ENCODE measurements at regions not wholly inside any gene's neighbourhood (a gene's known extent, or its start where the extent isn't known, plus 50 kb on each side); places are given as distances from the start of the nearest gene placed in this dataset.
A peak's percentile ranks its signal among the peaks of the same experiment; 100 is the strongest.

- no peak for DNase-seq (ENCODE audit: low spot score)
These were observed 705.3 kb downstream of the SOCS6 start for GRCh38 chr18:70994116-70994515.

- DNase-seq (ENCODE audit: low spot score): no peak
These were observed 702.7 kb downstream of the SOCS6 start for GRCh38 chr18:70991577-70991976.

- no peak for DNase-seq (ENCODE audit: low spot score)
These were observed 697.1 kb downstream of the SOCS6 start for GRCh38 chr18:70985948-70986347.

GRCh38 chr18:70982292-70982691, 693.4 kb downstream of the SOCS6 start:
- DNase-seq (ENCODE audit: low spot score): no peak

- DNase-seq (ENCODE audit: low spot score): no peak
These were observed 692.7 kb downstream of the SOCS6 start for GRCh38 chr18:70981400-70982140.

- no peak for DNase-seq (ENCODE audit: low spot score)
These were observed 684.8 kb downstream of the SOCS6 start for GRCh38 chr18:70973626-70974025.

GRCh38 chr18:70966419-70966818, 677.6 kb downstream of the SOCS6 start:
- no peak for DNase-seq (ENCODE audit: low spot score)

GRCh38 chr18:70961939-70962338, 673.1 kb downstream of the SOCS6 start:
- DNase-seq (ENCODE audit: low spot score): no peak

GRCh38 chr18:70956554-70956953, 667.7 kb downstream of the SOCS6 start:
- DNase-seq (ENCODE audit: low spot score): no peak

- DNase-seq (ENCODE audit: low spot score): no peak
These were observed 647.3 kb downstream of the SOCS6 start for GRCh38 chr18:70936160-70936559.

- DNase-seq (ENCODE audit: low spot score): peak; percentile 43
These were observed 643.3 kb downstream of the SOCS6 start for GRCh38 chr18:70931942-70932814.

GRCh38 chr18:70920840-70921374, 632.1 kb downstream of the SOCS6 start:
- no peak for DNase-seq (ENCODE audit: low spot score)

GRCh38 chr18:70907673-70908072, 618.8 kb downstream of the SOCS6 start:
- DNase-seq (ENCODE audit: low spot score): peak; percentile 79

- DNase-seq (ENCODE audit: low spot score): no peak
These were observed 603.5 kb downstream of the SOCS6 start for GRCh38 chr18:70892381-70892780.

- no peak for DNase-seq (ENCODE audit: low spot score)
These were observed 581.4 kb downstream of the SOCS6 start for GRCh38 chr18:70870292-70870691.

GRCh38 chr18:70848329-70848728, 559.5 kb downstream of the SOCS6 start:
- no peak for DNase-seq (ENCODE audit: low spot score)

GRCh38 chr18:70840649-70841048, 551.8 kb downstream of the SOCS6 start:
- peak; percentile 10 for DNase-seq (ENCODE audit: low spot score)

GRCh38 chr18:70827632-70828031, 538.8 kb downstream of the SOCS6 start:
- DNase-seq (ENCODE audit: low spot score): no peak

- DNase-seq (ENCODE audit: low spot score): no peak
These were observed 537.7 kb downstream of the SOCS6 start for GRCh38 chr18:70826571-70826970.

GRCh38 chr18:70822691-70823090, 533.8 kb downstream of the SOCS6 start:
- DNase-seq (ENCODE audit: low spot score): no peak

- no peak for DNase-seq (ENCODE audit: low spot score)
These were observed 533.3 kb downstream of the SOCS6 start for GRCh38 chr18:70822117-70822516.

- no peak for DNase-seq (ENCODE audit: low spot score)
These were observed 519.7 kb downstream of the SOCS6 start for GRCh38 chr18:70808481-70809056.
